IPS-18c (cell line): ENCODE measurements at regions not wholly inside any gene's neighbourhood (a gene's known extent, or its start where the extent isn't known, plus 50 kb on each side); places are given as distances from the start of the nearest gene placed in this dataset.

Experiments used
- H3K4me3 ChIP-seq: 2 replicates; pipeline ENCODE4 v1.7.0; 2013; ENCODE audit warnings: low read depth, mild to moderate bottlenecking, low read length, moderate library complexity; ENCODE audit not compliant: insufficient read depth
- H3K9me3 ChIP-seq: one replicate; pipeline ENCODE4 v1.6.1; 2013; ENCODE audit warnings: mild to moderate bottlenecking, low read length, moderate library complexity; ENCODE audit not compliant: control insufficient read depth, insufficient read depth

GRCh38 chr1:69411617-69412016 is 156.1 kb upstream of the LRRC7 start:
- Histone ChIP-seq H3K4me3 (no peak overlapping the region), H3K9me3 (no peaks in the 10 kb centered on the region)

- Histone ChIP-seq H3K4me3 (no peak overlapping the region), H3K9me3 (no peaks in the 10 kb centered on the region)
Observed at GRCh38 chr1:69413129-69413528, 154.6 kb upstream of the LRRC7 start.

GRCh38 chr1:69414574-69414973 is 153.1 kb upstream of the LRRC7 start:
- Histone ChIP-seq H3K9me3 (no peaks in the 10 kb centered on the region), H3K4me3 (no peak overlapping the region)

GRCh38 chr1:69421286-69421685 is 146.4 kb upstream of the LRRC7 start:
- Histone ChIP-seq H3K4me3 (no peak overlapping the region), H3K9me3 (no peaks in the 10 kb centered on the region)

GRCh38 chr1:69425871-69426270 is 141.9 kb upstream of the LRRC7 start:
- Histone ChIP-seq H3K4me3 (no peak overlapping the region), H3K9me3 (no peaks in the 10 kb centered on the region)

GRCh38 chr1:69426401-69426800 is 141.3 kb upstream of the LRRC7 start:
- H3K9me3 ChIP-seq: no peaks in the 10 kb centered on the region
- no peak overlapping the region for H3K4me3 ChIP-seq

GRCh38 chr1:69433073-69433472 is 134.6 kb upstream of the LRRC7 start:
- Histone ChIP-seq H3K9me3 (no peaks in the 10 kb centered on the region), H3K4me3 (no peak overlapping the region)

- no peak overlapping the region for H3K4me3 ChIP-seq
- H3K9me3 ChIP-seq: no peaks in the 10 kb centered on the region
Observed at GRCh38 chr1:69436151-69436550, 131.6 kb upstream of the LRRC7 start.

GRCh38 chr1:69438056-69438795 is 129.5 kb upstream of the LRRC7 start:
- Histone ChIP-seq H3K9me3 (no peaks in the 10 kb centered on the region), H3K4me3 (no peak overlapping the region)

- Histone ChIP-seq H3K4me3 (no peak overlapping the region), H3K9me3 (no peaks in the 10 kb centered on the region)
Observed at GRCh38 chr1:69441496-69441895, 126.2 kb upstream of the LRRC7 start.

- no peak overlapping the region for H3K4me3 ChIP-seq
- no peaks in the 10 kb centered on the region for H3K9me3 ChIP-seq
Observed at GRCh38 chr1:69451196-69451595, 116.5 kb upstream of the LRRC7 start.

GRCh38 chr1:69455718-69456117 is 112.0 kb upstream of the LRRC7 start:
- H3K9me3 ChIP-seq: no peaks in the 10 kb centered on the region
- no peak overlapping the region for H3K4me3 ChIP-seq

GRCh38 chr1:69459244-69459643 is 108.5 kb upstream of the LRRC7 start:
- H3K9me3 ChIP-seq: no peaks in the 10 kb centered on the region
- no peak overlapping the region for H3K4me3 ChIP-seq

GRCh38 chr1:69475021-69475420 is 92.7 kb upstream of the LRRC7 start:
- H3K9me3 ChIP-seq: no peaks in the 10 kb centered on the region

GRCh38 chr1:69479734-69480133 is 88.0 kb upstream of the LRRC7 start:
- Histone ChIP-seq H3K4me3 (no peak overlapping the region), H3K9me3 (no peaks in the 10 kb centered on the region)

More at GRCh38 chr1:69475021-69475420, 92.7 kb upstream of the LRRC7 start:
- H3K4me3 ChIP-seq: no peak overlapping the region

GRCh38 chr1:69483246-69483645 is 84.5 kb upstream of the LRRC7 start:
- no peaks in the 10 kb centered on the region for H3K9me3 ChIP-seq
- H3K4me3 ChIP-seq: no peak overlapping the region

- no peak overlapping the region for H3K4me3 ChIP-seq
- H3K9me3 ChIP-seq: no peaks in the 10 kb centered on the region
Observed at GRCh38 chr1:69485616-69486015, 82.1 kb upstream of the LRRC7 start.

- H3K4me3 ChIP-seq: no peak overlapping the region
- H3K9me3 ChIP-seq: no peaks in the 10 kb centered on the region
Observed at GRCh38 chr1:69491416-69491815, 76.3 kb upstream of the LRRC7 start.

GRCh38 chr1:69492286-69492685 is 75.4 kb upstream of the LRRC7 start:
- Histone ChIP-seq H3K9me3 (no peaks in the 10 kb centered on the region), H3K4me3 (no peak overlapping the region)
